Suprapubic skin (tissue), 4 donors: ENCODE measurements at regions not wholly inside any gene's neighbourhood (a gene's known extent, or its start where the extent isn't known, plus 50 kb on each side); places are given as distances from the start of the nearest gene placed in this dataset.

Experiments
- POLR2A ChIP-seq, 2 donors: fragments of 450-650 bp; IDR thresholded peaks; one replicate each; pipeline ENCODE4 v1.6.1; 2017; ENCODE audit warnings: antibody characterized with exemption in 2 of 2, mild to moderate bottlenecking in 2 of 2, moderate library complexity in 2 of 2
- POLR2AphosphoS5 ChIP-seq, 3 donors: sonication (generic); formaldehyde crosslinking; IDR thresholded peaks; one replicate each; pipeline ENCODE4 v1.6.1; 2017; ENCODE audit warnings: antibody characterized with exemption in 3 of 3
- TF ChIP-seq, protein P1 (sequence below), 2 donors: fragments of 200-600 bp in 1 of 2; fragments of 450-650 bp in 1 of 2; sonication (generic) in 1 of 2; IDR thresholded peaks; one replicate each; pipeline ENCODE4 v1.5.1; 2016 to 2019; ENCODE audit warnings: antibody characterized with exemption in 2 of 2, mild to moderate bottlenecking in 1 of 2, moderate library complexity in 1 of 2

DNA sequence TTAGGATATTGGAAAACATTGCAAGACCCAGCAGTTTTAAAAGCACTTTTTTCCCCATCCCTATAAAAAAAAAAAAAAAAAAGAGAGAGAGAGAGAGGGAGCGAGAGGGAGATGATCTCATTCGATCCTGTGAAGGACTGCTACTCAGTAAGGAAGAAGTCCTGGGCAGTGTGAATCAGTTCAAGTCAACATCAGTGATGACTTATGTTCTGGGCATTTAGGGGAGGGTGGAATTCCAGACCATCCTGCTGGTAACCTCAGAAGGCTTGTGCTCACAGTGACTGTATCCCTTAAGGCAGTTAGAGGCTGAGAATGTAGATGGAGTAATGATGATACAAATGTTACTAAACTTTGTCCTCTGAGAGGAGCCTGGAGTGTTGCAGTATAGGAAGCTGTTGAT lies 151.4 kb downstream of the TGFB2 start:
- TF ChIP-seq, protein P1, sequence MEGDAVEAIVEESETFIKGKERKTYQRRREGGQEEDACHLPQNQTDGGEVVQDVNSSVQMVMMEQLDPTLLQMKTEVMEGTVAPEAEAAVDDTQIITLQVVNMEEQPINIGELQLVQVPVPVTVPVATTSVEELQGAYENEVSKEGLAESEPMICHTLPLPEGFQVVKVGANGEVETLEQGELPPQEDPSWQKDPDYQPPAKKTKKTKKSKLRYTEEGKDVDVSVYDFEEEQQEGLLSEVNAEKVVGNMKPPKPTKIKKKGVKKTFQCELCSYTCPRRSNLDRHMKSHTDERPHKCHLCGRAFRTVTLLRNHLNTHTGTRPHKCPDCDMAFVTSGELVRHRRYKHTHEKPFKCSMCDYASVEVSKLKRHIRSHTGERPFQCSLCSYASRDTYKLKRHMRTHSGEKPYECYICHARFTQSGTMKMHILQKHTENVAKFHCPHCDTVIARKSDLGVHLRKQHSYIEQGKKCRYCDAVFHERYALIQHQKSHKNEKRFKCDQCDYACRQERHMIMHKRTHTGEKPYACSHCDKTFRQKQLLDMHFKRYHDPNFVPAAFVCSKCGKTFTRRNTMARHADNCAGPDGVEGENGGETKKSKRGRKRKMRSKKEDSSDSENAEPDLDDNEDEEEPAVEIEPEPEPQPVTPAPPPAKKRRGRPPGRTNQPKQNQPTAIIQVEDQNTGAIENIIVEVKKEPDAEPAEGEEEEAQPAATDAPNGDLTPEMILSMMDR (IDR thresholded peaks at IDR 0.05): no peak
- TF ChIP-seq POLR2AphosphoS5 (IDR thresholded peaks at IDR 0.05) (no peak), POLR2A (IDR thresholded peaks at IDR 0.05) (no peak)
